Colonic mucosa (tissue), 4 donors: ENCODE measurements at regions not wholly inside any gene's neighbourhood (a gene's known extent, or its start where the extent isn't known, plus 50 kb on each side); places are given as distances from the start of the nearest gene placed in this dataset.

ENCODE experiments used
- DNase-seq: peaks from one replicate; pipeline ENCODE4 v3.0.0-alpha.2; 2020
- H3K27ac ChIP-seq: fragments of 200-600 bp; one replicate; pipeline ENCODE4 v1.8.0; 2021
- H3K27me3 ChIP-seq: fragments of 200-600 bp; one replicate; pipeline ENCODE4 v1.8.0; 2021
- H3K36me3 ChIP-seq: fragments of 200-600 bp; one replicate; pipeline ENCODE4 v1.8.0; 2021
- H3K4me1 ChIP-seq: fragments of 200-600 bp; one replicate; pipeline ENCODE4 v1.8.0; 2021; ENCODE audit warnings: mild to moderate bottlenecking
- H3K4me3 ChIP-seq: fragments of 200-600 bp; one replicate; pipeline ENCODE4 v1.8.0; 2021
- H3K9ac ChIP-seq, 2 donors: one replicate each; pipeline ENCODE4 v1.7.0; 2013; ENCODE audit warnings: control low read depth in 2 of 2, low read depth in 2 of 2, low read length in 2 of 2
- H3K9me3 ChIP-seq: fragments of 200-600 bp; one replicate; pipeline ENCODE4 v1.8.0; 2021
- intact Hi-C: fragments of 100-400 bp; cut with DNase I; formaldehyde crosslinking; loops from one replicate; pipeline ENCODE4 v1.14.1; 2022
- TF ChIP-seq, protein P1 (sequence below): fragments of 200-600 bp; IDR thresholded peaks from one replicate; pipeline ENCODE4 v1.8.0; 2022; ENCODE audit warnings: antibody characterized with exemption, mild to moderate bottlenecking
- donor health status: healthy.
- donor health status: DM: no; HTN: no; CAD: no.
- donor health status: DM: no; HTN: no; CAD: no.

DNA sequence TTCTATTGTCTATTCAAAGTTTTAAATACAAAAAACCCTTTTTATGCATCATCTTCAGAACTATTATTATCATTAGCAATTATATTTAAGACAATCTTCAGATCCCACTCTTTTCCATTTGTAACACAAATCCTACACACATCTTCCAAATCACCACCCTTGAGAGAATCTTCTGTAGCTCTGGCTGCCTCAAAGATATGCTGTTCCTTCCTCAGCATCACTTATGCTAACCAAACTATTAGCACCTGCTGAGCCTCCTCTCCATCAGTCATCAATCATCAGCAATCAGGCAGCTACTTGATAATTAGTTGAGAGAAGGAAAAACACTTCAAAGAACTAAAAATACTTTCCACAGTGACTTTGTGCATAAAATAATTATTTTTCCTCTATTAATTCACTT, 1082.2 kb downstream of the C4orf33 start:
- H3K4me1 ChIP-seq, result no peaks in the 10 kb centered on the region
- no peak for DNase-seq
- intact Hi-C loops, result no loop called here
- H3K9ac ChIP-seq, result no peak overlapping the region
- H3K36me3 ChIP-seq, result no peaks in the 10 kb centered on the region
- no peaks in the 10 kb centered on the region for H3K9me3 ChIP-seq
- H3K4me3 ChIP-seq, result no peak overlapping the region
- H3K27me3 ChIP-seq, result no peaks in the 10 kb centered on the region
- TF ChIP-seq, protein P1, sequence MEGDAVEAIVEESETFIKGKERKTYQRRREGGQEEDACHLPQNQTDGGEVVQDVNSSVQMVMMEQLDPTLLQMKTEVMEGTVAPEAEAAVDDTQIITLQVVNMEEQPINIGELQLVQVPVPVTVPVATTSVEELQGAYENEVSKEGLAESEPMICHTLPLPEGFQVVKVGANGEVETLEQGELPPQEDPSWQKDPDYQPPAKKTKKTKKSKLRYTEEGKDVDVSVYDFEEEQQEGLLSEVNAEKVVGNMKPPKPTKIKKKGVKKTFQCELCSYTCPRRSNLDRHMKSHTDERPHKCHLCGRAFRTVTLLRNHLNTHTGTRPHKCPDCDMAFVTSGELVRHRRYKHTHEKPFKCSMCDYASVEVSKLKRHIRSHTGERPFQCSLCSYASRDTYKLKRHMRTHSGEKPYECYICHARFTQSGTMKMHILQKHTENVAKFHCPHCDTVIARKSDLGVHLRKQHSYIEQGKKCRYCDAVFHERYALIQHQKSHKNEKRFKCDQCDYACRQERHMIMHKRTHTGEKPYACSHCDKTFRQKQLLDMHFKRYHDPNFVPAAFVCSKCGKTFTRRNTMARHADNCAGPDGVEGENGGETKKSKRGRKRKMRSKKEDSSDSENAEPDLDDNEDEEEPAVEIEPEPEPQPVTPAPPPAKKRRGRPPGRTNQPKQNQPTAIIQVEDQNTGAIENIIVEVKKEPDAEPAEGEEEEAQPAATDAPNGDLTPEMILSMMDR, result no peak
- H3K27ac ChIP-seq, result no peak overlapping the region

DNA sequence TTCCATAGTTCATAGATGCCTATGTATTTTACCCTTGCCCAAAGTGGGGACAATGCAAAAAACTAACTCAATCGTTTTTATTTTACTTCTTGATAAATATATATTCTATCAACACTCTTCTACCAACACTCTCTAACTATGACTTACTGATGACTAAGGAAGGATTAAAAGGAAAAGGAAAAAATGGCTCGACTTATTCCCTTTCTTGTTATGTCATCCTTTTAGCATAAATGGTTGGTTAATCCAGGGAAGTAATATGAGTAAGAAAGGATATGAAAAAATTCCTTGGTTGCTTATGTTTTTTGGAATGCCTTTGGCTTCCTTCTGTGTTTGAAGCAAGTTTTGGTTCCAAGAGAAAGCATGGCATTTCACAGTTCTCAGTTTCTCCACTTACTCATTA, 1087.1 kb downstream of the C4orf33 start:
- Histone ChIP-seq H3K9me3 (no peaks in the 10 kb centered on the region), H3K27ac (no peak overlapping the region), H3K4me1 (no peaks in the 10 kb centered on the region), H3K4me3 (no peak overlapping the region), H3K27me3 (no peaks in the 10 kb centered on the region), H3K36me3 (no peaks in the 10 kb centered on the region), H3K9ac (no peak overlapping the region)
- TF ChIP-seq, protein P1, result no peak
- DNase-seq, result no peak
- intact Hi-C loops, result no loop called here

DNA sequence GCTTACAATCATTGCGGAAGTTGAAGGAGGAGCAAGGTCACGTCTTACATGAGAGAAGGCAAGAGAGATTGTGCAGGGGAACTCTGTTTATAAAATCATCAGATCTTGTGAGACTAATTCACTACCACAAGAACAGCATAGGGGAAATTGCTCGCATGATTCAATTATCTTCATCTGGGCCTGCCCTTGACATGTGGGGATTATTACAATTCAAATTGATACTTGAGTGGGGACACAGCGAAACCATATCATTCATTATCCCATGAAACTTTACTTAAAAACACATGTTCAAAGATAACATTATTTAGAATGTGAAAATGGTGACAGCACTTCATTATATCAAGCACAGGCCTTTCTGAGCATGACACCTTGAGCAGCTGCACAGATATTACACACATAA, 1087.8 kb downstream of the C4orf33 start:
- TF ChIP-seq, protein P1, result no peak
- Histone ChIP-seq H3K9ac (no peak overlapping the region), H3K4me3 (no peak overlapping the region), H3K9me3 (no peaks in the 10 kb centered on the region), H3K36me3 (no peaks in the 10 kb centered on the region), H3K27me3 (no peaks in the 10 kb centered on the region), H3K27ac (no peak overlapping the region), H3K4me1 (no peaks in the 10 kb centered on the region)
- no peak for DNase-seq
- intact Hi-C loops, result no loop called here

DNA sequence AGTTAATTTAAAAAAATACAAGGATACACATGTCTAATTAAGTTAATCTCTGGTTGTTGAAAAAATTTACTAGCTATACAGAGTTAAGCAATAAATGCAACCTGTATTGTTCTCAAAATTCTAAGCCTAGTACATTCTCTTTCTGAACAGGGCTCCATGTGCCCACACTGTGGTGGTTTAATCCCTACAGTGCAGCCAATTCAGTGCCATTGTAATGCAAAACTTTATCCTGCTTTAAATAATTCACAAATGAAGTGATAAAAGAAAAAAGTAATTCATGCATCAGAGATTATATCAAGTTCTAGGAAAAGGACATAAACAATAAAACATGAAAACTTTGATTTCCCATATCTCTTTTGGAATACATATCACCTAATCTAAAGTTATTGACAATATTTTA, 1089.2 kb downstream of the C4orf33 start:
- intact Hi-C loops, result no loop called here
- H3K9ac ChIP-seq, result no peak overlapping the region
- no peaks in the 10 kb centered on the region for H3K36me3 ChIP-seq
- no peaks in the 10 kb centered on the region for H3K4me1 ChIP-seq
- H3K27me3 ChIP-seq, result no peaks in the 10 kb centered on the region
- H3K4me3 ChIP-seq, result no peak overlapping the region
- DNase-seq, result no peak
- TF ChIP-seq, protein P1, result no peak
- H3K27ac ChIP-seq, result no peak overlapping the region
- no peaks in the 10 kb centered on the region for H3K9me3 ChIP-seq

DNA sequence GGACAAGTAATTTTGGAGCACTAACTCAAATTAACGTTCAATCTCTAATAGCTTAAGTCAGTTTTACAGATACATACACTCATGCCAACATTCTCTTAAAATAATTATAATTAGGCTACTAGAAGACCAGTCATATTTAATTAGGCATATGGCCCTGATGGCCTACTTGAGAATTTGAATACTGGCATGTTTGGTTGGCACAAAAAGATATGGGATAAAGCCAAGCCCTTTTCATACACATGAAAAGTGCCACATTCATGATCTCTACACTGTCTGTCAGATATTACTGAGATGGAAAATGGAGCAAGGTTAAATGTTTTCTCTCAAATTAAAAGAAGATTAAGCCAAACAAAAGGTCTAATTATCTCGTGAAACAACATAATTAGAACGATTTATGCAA, 1091.0 kb downstream of the C4orf33 start:
- intact Hi-C loops, result no loop called here
- Histone ChIP-seq H3K4me3 (no peak overlapping the region), H3K36me3 (no peaks in the 10 kb centered on the region), H3K27me3 (no peaks in the 10 kb centered on the region), H3K4me1 (no peaks in the 10 kb centered on the region), H3K9ac (no peak overlapping the region), H3K9me3 (no peaks in the 10 kb centered on the region), H3K27ac (no peak overlapping the region)
- TF ChIP-seq, protein P1, result no peak
- no peak for DNase-seq

DNA sequence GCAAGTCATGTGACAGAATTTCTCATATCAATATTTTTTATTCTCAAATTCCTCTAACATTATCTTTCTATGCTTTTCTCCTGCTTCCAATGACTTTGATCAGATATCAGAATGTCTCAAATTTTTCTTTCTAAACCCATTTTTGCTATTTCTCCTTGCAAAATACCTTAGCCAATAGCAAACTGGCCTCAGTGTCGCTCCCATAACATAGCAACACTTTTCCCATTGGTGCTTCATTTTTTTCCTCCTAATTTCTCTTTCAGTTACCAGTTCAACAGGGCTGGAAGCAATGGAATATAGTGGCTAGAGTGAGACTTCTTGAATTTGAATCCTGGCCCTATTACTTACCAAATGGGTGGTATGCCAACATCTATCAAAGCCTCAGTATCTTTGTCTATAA, 1091.6 kb downstream of the C4orf33 start:
- Histone ChIP-seq H3K36me3 (no peaks in the 10 kb centered on the region), H3K4me1 (no peaks in the 10 kb centered on the region), H3K27me3 (no peaks in the 10 kb centered on the region), H3K4me3 (no peak overlapping the region), H3K27ac (no peak overlapping the region), H3K9me3 (no peaks in the 10 kb centered on the region), H3K9ac (no peak overlapping the region)
- DNase-seq, result no peak
- TF ChIP-seq, protein P1, result no peak
- intact Hi-C loops, result no loop called here
